CD14-positive monocyte (primary cell): ENCODE measurements at regions not wholly inside any gene's neighbourhood (a gene's known extent, or its start where the extent isn't known, plus 50 kb on each side); places are given as distances from the start of the nearest gene placed in this dataset.

Experiments used
- DNase-seq, 3 donors: peaks; one replicate each; pipeline ENCODE4 v3.0.0-alpha.2; 2011 to 2022
- H2AFZ ChIP-seq: 2 replicates; pipeline ENCODE4 v1.6.0; 2012; ENCODE audit warnings: mild to moderate bottlenecking, low read depth, low read length, inconsistent platforms; ENCODE audit not compliant: insufficient read depth, poor library complexity, severe bottlenecking
- H3K27ac ChIP-seq, 2 donors: 1 replicate in 1 of 2; 2 replicates in 1 of 2; pipeline ENCODE4 v1.5.1; 2012 to 2013; ENCODE audit warnings: low read length in 2 of 2, control low read depth in 1 of 2, inconsistent platforms in 1 of 2, low read depth in 1 of 2, mild to moderate bottlenecking in 1 of 2
- H3K27me3 ChIP-seq, 2 donors: one replicate each; pipeline versions ENCODE4 v1.6.0 to v1.6.1; 2011 to 2013; ENCODE audit warnings: low read length in 2 of 2; ENCODE audit not compliant: control insufficient read depth in 2 of 2, insufficient read depth in 2 of 2
- H3K36me3 ChIP-seq, 2 donors: replicated peaks in 1 of 2; 1 replicate in 1 of 2; 2 replicates in 1 of 2; pipeline versions ENCODE4 v1.5.1 to v1.6.1; 2012 to 2013; ENCODE audit warnings: low read length in 2 of 2, control low read depth in 1 of 2, inconsistent platforms in 1 of 2, mild to moderate bottlenecking in 1 of 2; ENCODE audit not compliant: insufficient read depth in 2 of 2, control insufficient read depth in 1 of 2
- H3K4me1 ChIP-seq, 2 donors: 1 replicate in 1 of 2; 2 replicates in 1 of 2; pipeline versions ENCODE4 v1.5.1 to v1.6.1; 2012 to 2013; ENCODE audit warnings: low read length in 2 of 2, control low read depth in 1 of 2, inconsistent platforms in 1 of 2, mild to moderate bottlenecking in 1 of 2, moderate library complexity in 1 of 2; ENCODE audit not compliant: insufficient read depth in 2 of 2, control insufficient read depth in 1 of 2
- H3K4me2 ChIP-seq: replicated peaks from 2 replicates; pipeline ENCODE3; 2012; ENCODE audit warnings: low read length, moderate library complexity, mild to moderate bottlenecking; ENCODE audit not compliant: poor library complexity, severe bottlenecking; ENCODE audit errors: extremely low read depth
- H3K4me3 ChIP-seq, 3 experiments: fragments of 200-600 bp in 1 of 3; sonication (generic) in 1 of 3; replicated peaks in 1 of 3; 1 replicate in 2 of 3; 2 replicates in 1 of 3; pipeline ENCODE4 v1.5.1; 2011 to 2013; ENCODE audit warnings: low read length in 3 of 3, mild to moderate bottlenecking in 3 of 3, control low read depth in 2 of 3, low read depth in 2 of 3, inconsistent platforms in 1 of 3, moderate library complexity in 1 of 3
- H3K79me2 ChIP-seq: 2 replicates; pipeline ENCODE4 v1.6.0; 2012; ENCODE audit warnings: mild to moderate bottlenecking, control low read depth, inconsistent platforms, low read length, moderate library complexity; ENCODE audit not compliant: insufficient read depth
- H3K9ac ChIP-seq: 2 replicates; pipeline ENCODE4 v1.6.0; 2017; ENCODE audit warnings: low read length, mild to moderate bottlenecking; ENCODE audit not compliant: insufficient read depth, poor library complexity, severe bottlenecking
- H3K9me3 ChIP-seq, 2 donors: replicated peaks in 1 of 2; 1 replicate in 1 of 2; 2 replicates in 1 of 2; pipeline versions ENCODE4 v1.5.1 to v1.6.1; 2012 to 2013; ENCODE audit warnings: low read length in 2 of 2, control low read depth in 1 of 2; ENCODE audit not compliant: control insufficient read depth in 1 of 2, insufficient read depth in 1 of 2
- H4K20me1 ChIP-seq: 2 replicates; pipeline ENCODE4 v1.6.0; 2012; ENCODE audit warnings: mild to moderate bottlenecking, low read length, control low read depth, moderate library complexity; ENCODE audit not compliant: insufficient read depth
- H3K27ac Mint-ChIP-seq, 7 donors: one replicate each; pipeline ENCODE4 v1.8.0; 2020; ENCODE audit warnings: mild to moderate bottlenecking in 7 of 7, mixed read lengths in 7 of 7, moderate library complexity in 6 of 7, inconsistent platforms in 2 of 7
- H3K27me3 Mint-ChIP-seq, 3 donors: one replicate each; pipeline ENCODE4 v1.8.0; 2021 to 2022; ENCODE audit warnings: low read depth in 3 of 3, mild to moderate bottlenecking in 3 of 3, mixed read lengths in 3 of 3, moderate library complexity in 3 of 3, inconsistent platforms in 1 of 3
- H3K36me3 Mint-ChIP-seq, 2 donors: one replicate each; pipeline ENCODE4 v1.8.0; 2020; ENCODE audit warnings: mixed read lengths in 2 of 2, inconsistent platforms in 1 of 2, mild to moderate bottlenecking in 1 of 2
- H3K4me1 Mint-ChIP-seq: one replicate; pipeline ENCODE4 v1.8.0; 2020; ENCODE audit warnings: mild to moderate bottlenecking, mixed read lengths
- H3K4me3 Mint-ChIP-seq, 2 donors: one replicate each; pipeline ENCODE4 v1.8.0; 2020; ENCODE audit warnings: mild to moderate bottlenecking in 2 of 2, mixed read lengths in 2 of 2, moderate library complexity in 1 of 2
- H3K9me3 Mint-ChIP-seq, 7 donors: one replicate each; pipeline ENCODE4 v1.8.0; 2020 to 2022; ENCODE audit warnings: mixed read lengths in 7 of 7, mild to moderate bottlenecking in 6 of 7, moderate library complexity in 6 of 7, inconsistent platforms in 2 of 7
- CTCF ChIP-seq: fragments of 200-600 bp; IDR thresholded peaks from one replicate; pipeline ENCODE4 v1.8.0; 2022; ENCODE audit warnings: antibody characterized with exemption, mild to moderate bottlenecking
- WGBS: methylation state at CpG from one replicate; pipeline ENCODE4 v1.1.5; 2013; ENCODE audit warnings: missing lambda C conversion rate; ENCODE audit not compliant: insufficient coverage; 5-methylcytosine and 5-hydroxymethylcytosine counted together
- intact Hi-C, 2 donors: fragments of 100-400 bp; cut with micrococcal nuclease; formaldehyde crosslinking; loops; one replicate each; pipeline versions ENCODE4 v1.15.0 to v1.15.1; 2023

DNA sequence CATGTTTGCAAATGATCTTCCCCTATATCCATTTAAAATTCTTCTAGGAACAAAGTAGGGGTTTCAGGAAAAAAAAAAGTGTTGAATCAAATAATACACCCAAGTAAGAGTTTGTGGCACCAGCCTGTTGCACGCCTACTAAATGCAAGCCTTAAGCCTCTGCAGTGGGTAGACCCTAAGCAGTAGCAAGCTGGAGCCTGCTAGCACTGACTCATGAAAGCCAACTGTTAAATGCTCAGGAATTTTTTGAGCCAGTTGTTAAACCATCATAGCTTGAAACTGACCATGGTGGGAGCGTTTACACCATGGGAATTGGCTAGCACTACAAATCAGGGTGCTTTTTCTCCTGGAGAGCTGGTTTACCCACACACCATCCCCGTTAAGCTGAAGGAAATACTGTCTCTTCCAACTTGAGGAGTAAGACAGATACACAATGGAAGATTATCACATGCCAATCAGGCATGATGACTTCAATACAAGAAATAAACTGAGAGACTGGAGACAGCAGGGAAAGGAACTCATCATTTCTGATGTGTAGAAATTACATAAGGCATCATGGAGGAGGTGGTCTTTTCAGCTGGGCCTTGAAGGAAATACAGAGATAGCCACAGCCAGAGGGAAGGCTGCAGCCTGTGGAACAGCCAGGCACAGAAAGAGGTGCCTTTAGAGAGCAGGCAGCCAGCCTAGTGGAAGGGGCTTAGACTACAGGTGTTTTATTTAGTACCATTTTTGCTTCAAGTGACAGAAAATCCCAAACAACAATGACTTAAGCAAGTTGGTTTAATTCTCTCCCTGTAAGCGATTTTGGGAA, 110.8 kb downstream of the SNX5 start:
- Mint-ChIP-seq H3K27ac (no peak overlapping the region), H3K9me3 (peaks cover 0 to 4% (median 0%) of the 10 kb centered on the region in 7 donors), H3K36me3 (no peaks in the 10 kb centered on the region), H3K4me3 (no peak overlapping the region), H3K4me1 (peaks cover 11% of the 10 kb centered on the region), H3K27me3 (peaks cover 2 to 10% (median 5%) of the 10 kb centered on the region in 3 donors)
- no peak for TF ChIP-seq CTCF
- Histone ChIP-seq H3K79me2 (no peaks in the 10 kb centered on the region), H3K9ac (no peak overlapping the region), H3K36me3 (no peaks in the 10 kb centered on the region), H3K4me3 (no peak overlapping the region), H2AFZ (no peak overlapping the region), H3K9me3 (no peaks in the 10 kb centered on the region), H3K27me3 (no peaks in the 10 kb centered on the region), H3K27ac (no peak overlapping the region), H3K4me2 (no peak overlapping the region), H4K20me1 (no peaks in the 10 kb centered on the region), H3K4me1 (no peaks in the 10 kb centered on the region)
- DNase-seq = no peak
- intact Hi-C loops = no loop called here
- 83% methylated on average over 1 of the region's 4 CpGs for WGBS

GRCh38 chr20:17856837-17857605, 111.6 kb downstream of the SNX5 start:
- Histone ChIP-seq H3K4me3 (no peak overlapping the region), H3K79me2 (no peaks in the 10 kb centered on the region), H3K9ac (no peak overlapping the region), H3K27ac (no peak overlapping the region), H3K36me3 (no peaks in the 10 kb centered on the region), H3K4me1 (no peaks in the 10 kb centered on the region), H2AFZ (no peak overlapping the region), H4K20me1 (no peaks in the 10 kb centered on the region), H3K27me3 (no peaks in the 10 kb centered on the region), H3K4me2 (no peak overlapping the region), H3K9me3 (no peaks in the 10 kb centered on the region)
- peaks cover 2 to 10% (median 6%) of the 10 kb centered on the region in 3 donors for H3K27me3 Mint-ChIP-seq
- no peak overlapping the region for H3K4me3 Mint-ChIP-seq
- TF ChIP-seq CTCF = no peak
- H3K36me3 Mint-ChIP-seq = no peaks in the 10 kb centered on the region
- intact Hi-C loops = no loop called here
- H3K27ac Mint-ChIP-seq = no peak overlapping the region
- WGBS = 80% methylated on average over 1 of the region's 5 CpGs
- H3K4me1 Mint-ChIP-seq = peaks cover 11% of the 10 kb centered on the region
- DNase-seq = no peak
- H3K9me3 Mint-ChIP-seq = peaks cover 0 to 4% (median 0%) of the 10 kb centered on the region in 7 donors
